Upper lobe of left lung (tissue), 4 donors: ENCODE measurements at regions not wholly inside any gene's neighbourhood (a gene's known extent, or its start where the extent isn't known, plus 50 kb on each side); places are given as distances from the start of the nearest gene placed in this dataset.

Experiments
- CTCF ChIP-seq, 6 experiments: fragments of 450-650 bp in 4 of 6; fragments of 200-600 bp in 2 of 6; sonication (generic) in 2 of 6; IDR thresholded peaks; one replicate each; pipeline ENCODE4 v1.5.1; 2016 to 2019; ENCODE audit warnings: antibody characterized with exemption in 6 of 6
- POLR2A ChIP-seq, 4 donors: fragments of 450-650 bp; IDR thresholded peaks; one replicate each; pipeline ENCODE4 v1.5.1; 2016 to 2017; ENCODE audit warnings: antibody characterized with exemption in 4 of 4, mild to moderate bottlenecking in 2 of 4

GRCh38 chr18:32621034-32621433 lies 150.4 kb upstream of the GAREM1 start:
- TF ChIP-seq CTCF (IDR thresholded peaks at IDR 0.05) (no peak), POLR2A (IDR thresholded peaks at IDR 0.05) (no peak)
